GM12878 (cell line): ENCODE measurements at regions not wholly inside any gene's neighbourhood (a gene's known extent, or its start where the extent isn't known, plus 50 kb on each side); places are given as distances from the start of the nearest gene placed in this dataset.

Source experiments
- ATAC-seq: fragments of 200-7000 bp; cut with Tn5 transposase; 3 replicates; pipeline ENCODE4 v1.9.1; 2020; ENCODE audit warnings: mild to moderate bottlenecking, moderate library complexity
- BruUV-seq: library from RNA; stranded (reverse); fragments of 400-500 nt; replicated peaks from 2 replicates; lab custom pipeline; 2021; lab: Mats Ljungman, UMichigan
- CTCF ChIA-PET: fragments of 300-600 bp; sonication (Branson Sonifier 250); formaldehyde crosslinking; extraction: SDS; loops from one replicate; lab custom pipeline; 2021; ENCODE audit warnings: inconsistent platforms; lab: Yijun Ruan, JAX
- POLR2A ChIA-PET: fragments of 350-600 bp; formaldehyde crosslinking; extraction: SDS; loops from one replicate; lab custom pipeline; 2021; ENCODE audit warnings: inconsistent platforms; lab: Charles Lee
- RAD21 ChIA-PET: fragments of 300-600 bp; sonication (Branson Sonifier 250); formaldehyde crosslinking; loops from one replicate; lab custom pipeline; 2023; ENCODE audit warnings: antibody characterized with exemption; ENCODE audit not compliant: unreplicated experiment; lab: Charles Lee
- SMC1A ChIA-PET: fragments of 300-600 bp; sonication (Branson Sonifier 250); formaldehyde crosslinking; loops from one replicate; lab custom pipeline; 2023; ENCODE audit not compliant: unreplicated experiment, uncharacterized antibody; lab: Charles Lee
- DNase-seq: peaks from one replicate; pipeline ENCODE4 v3.0.0-alpha.2; 2011; ENCODE audit warnings: low read depth, low spot score
- FAIRE-seq: peaks from 3 replicates; lab custom pipeline; 2011; peaks lifted over from hg19 to GRCh38; lab: Jason Lieb, UNC
- H2AFZ ChIP-seq: 2 replicates; pipeline ENCODE4 v1.6.0; 2011; ENCODE audit warnings: low read depth, low read length, control low read depth; ENCODE audit not compliant: control insufficient read depth
- H3K27ac ChIP-seq: 2 replicates; pipeline ENCODE4 v1.5.1; 2011; ENCODE audit warnings: control low read depth; ENCODE audit not compliant: control insufficient read depth, insufficient read depth
- H3K27me3 ChIP-seq, 2 experiments: replicated peaks in 1 of 2; 2 replicates each; pipeline versions ENCODE4 v1.6.0 to v1.6.1; 2011; ENCODE audit warnings: low read length in 1 of 2; ENCODE audit not compliant: control insufficient read depth in 2 of 2, insufficient read depth in 2 of 2
- H3K36me3 ChIP-seq, 2 experiments: 2 replicates each; pipeline ENCODE4 v1.5.1; 2011; ENCODE audit warnings: low read length in 1 of 2; ENCODE audit not compliant: control insufficient read depth in 2 of 2, insufficient read depth in 2 of 2
- H3K4me1 ChIP-seq: 2 replicates; pipeline ENCODE4 v1.6.1; 2011; ENCODE audit warnings: mild to moderate bottlenecking, low read length, moderate library complexity, mixed read lengths; ENCODE audit not compliant: control insufficient read depth, insufficient read depth
- H3K4me2 ChIP-seq: 2 replicates; pipeline ENCODE4 v1.6.0; 2011; ENCODE audit warnings: control low read depth; ENCODE audit not compliant: control insufficient read depth, insufficient read depth
- H3K4me3 ChIP-seq: fragments of 200-600 bp; sonication (generic); 2 replicates; pipeline ENCODE4 v1.5.1; 2016
- H3K79me2 ChIP-seq: 2 replicates; pipeline ENCODE4 v1.6.0; 2011; ENCODE audit warnings: low read length; ENCODE audit not compliant: control insufficient read depth, insufficient read depth
- H3K9ac ChIP-seq: 2 replicates; pipeline ENCODE4 v1.8.0; 2011; ENCODE audit warnings: low read length, control low read depth, mixed read lengths; ENCODE audit not compliant: control insufficient read depth, insufficient read depth
- H3K9me3 ChIP-seq: replicated peaks from 3 replicates; pipeline ENCODE4 v1.5.1; 2011; ENCODE audit warnings: mild to moderate bottlenecking, low read length; ENCODE audit not compliant: control insufficient read depth, insufficient read depth
- H4K20me1 ChIP-seq: 2 replicates; pipeline ENCODE4 v1.6.0; 2011; ENCODE audit not compliant: control insufficient read depth, insufficient read depth
- BRCA1 ChIP-seq: IDR thresholded peaks from 2 replicates; pipeline ENCODE4 v1.6.1; 2011; ENCODE audit warnings: low read depth, low read length, improper control_type of control experiment
- CBFB ChIP-seq: IDR thresholded peaks from 2 replicates; pipeline ENCODE4 v1.6.1; 2016; ENCODE audit warnings: antibody characterized with exemption, low read depth
- CEBPB ChIP-seq, 2 experiments: fragments of 150-350 bp in 1 of 2; IDR thresholded peaks; 2 replicates each; pipeline ENCODE4 v1.6.1; 2012 to 2014; ENCODE audit warnings: low read depth in 2 of 2, low read length in 2 of 2, borderline replicate concordance in 1 of 2, inconsistent platforms in 1 of 2
- CHD1 ChIP-seq: IDR thresholded peaks from 2 replicates; pipeline ENCODE4 v1.6.1; 2012; ENCODE audit warnings: low read depth, low read length, improper control_type of control experiment
- CREB1 ChIP-seq: IDR thresholded peaks from 2 replicates; pipeline ENCODE4 v1.6.1; 2012; ENCODE audit warnings: low read depth, mild to moderate bottlenecking, inconsistent platforms
- EED ChIP-seq: sonication (generic); IDR thresholded peaks from 2 replicates; pipeline ENCODE4 v1.6.1; 2016; ENCODE audit warnings: antibody characterized with exemption, low read depth
- HDAC6 ChIP-seq: fragments of 200-600 bp; sonication (generic); IDR thresholded peaks from one replicate; pipeline ENCODE4 v1.8.0; 2017; ENCODE audit warnings: antibody characterized with exemption; ENCODE audit not compliant: unreplicated experiment
- HDGF ChIP-seq: fragments of 450-650 bp; IDR thresholded peaks from 2 replicates; pipeline ENCODE4 v1.6.1; 2016; ENCODE audit warnings: antibody characterized with exemption
- JUNB ChIP-seq: IDR thresholded peaks from 2 replicates; pipeline ENCODE4 v1.6.1; 2016; ENCODE audit warnings: antibody characterized with exemption, mild to moderate bottlenecking
- MAX ChIP-seq: IDR thresholded peaks from 2 replicates; pipeline ENCODE4 v1.6.1; 2012; ENCODE audit warnings: low read depth, low read length, improper control_type of control experiment
- MYB ChIP-seq: fragments of 150-350 bp; IDR thresholded peaks from 2 replicates; pipeline ENCODE4 v1.6.1; 2014; ENCODE audit warnings: mild to moderate bottlenecking, low read depth, low read length, borderline replicate concordance
- NBN ChIP-seq: fragments of 450-650 bp; IDR thresholded peaks from 2 replicates; pipeline ENCODE4 v1.6.1; 2016
- NFYA ChIP-seq: IDR thresholded peaks from 2 replicates; pipeline ENCODE4 v1.6.1; 2011; ENCODE audit warnings: low read depth, mild to moderate bottlenecking, low read length, improper control_type of control experiment, borderline replicate concordance
- NR2C1 ChIP-seq: fragments of 450-650 bp; IDR thresholded peaks from 2 replicates; pipeline ENCODE4 v1.6.1; 2017; ENCODE audit warnings: antibody characterized with exemption, mild to moderate bottlenecking, moderate library complexity
- SMARCA5 ChIP-seq: fragments of 450-650 bp; IDR thresholded peaks from 2 replicates; pipeline ENCODE4 v1.6.1; 2017; ENCODE audit warnings: mild to moderate bottlenecking
- SMC3 ChIP-seq: IDR thresholded peaks from 2 replicates; pipeline ENCODE4 v1.6.1; 2011; ENCODE audit warnings: low read length, improper control_type of control experiment, borderline replicate concordance
- SUPT20H ChIP-seq: IDR thresholded peaks from 2 replicates; pipeline ENCODE4 v1.6.1; 2011; ENCODE audit warnings: low read depth, mild to moderate bottlenecking, low read length, moderate library complexity, borderline replicate concordance; ENCODE audit not compliant: control insufficient read depth
- TAF1 ChIP-seq: IDR thresholded peaks from 2 replicates; pipeline ENCODE4 v1.6.1; 2011; ENCODE audit warnings: mild to moderate bottlenecking, low read depth, low read length, borderline replicate concordance
- USF2 ChIP-seq: IDR thresholded peaks from 2 replicates; pipeline ENCODE4 v1.6.1; 2011; ENCODE audit warnings: low read depth, low read length, improper control_type of control experiment, borderline replicate concordance
- WGBS: methylation state at CpG from one replicate; pipeline ENCODE4 v1.1.6; 2016; ENCODE audit warnings: low lambda C conversion rate; ENCODE audit not compliant: insufficient replicate concordance, insufficient coverage; ENCODE audit errors: missing lambda C conversion rate; 5-methylcytosine and 5-hydroxymethylcytosine counted together
- in situ Hi-C: fragments of 300-500 bp; cut with MboI; formaldehyde crosslinking; loops from 9 replicates; pipeline ENCODE4 v1.14.3; 2018; ENCODE audit warnings: mixed read lengths
- intact Hi-C: fragments of 100-400 bp; cut with micrococcal nuclease; formaldehyde crosslinking; loops from one replicate; pipeline ENCODE4 v1.14.2; 2022; ENCODE audit not compliant: unreplicated experiment
- TF ChIP-seq, protein P1 (sequence below): fragments of 450-650 bp; IDR thresholded peaks from 2 replicates; pipeline ENCODE4 v1.6.1; 2018; ENCODE audit warnings: mild to moderate bottlenecking, low read depth, moderate library complexity; ENCODE audit not compliant: partially characterized antibody
- TF ChIP-seq, protein P2 (sequence below): IDR thresholded peaks from 2 replicates; pipeline ENCODE4 v1.6.1; 2012; ENCODE audit warnings: low read depth, low read length, improper control_type of control experiment

DNA sequence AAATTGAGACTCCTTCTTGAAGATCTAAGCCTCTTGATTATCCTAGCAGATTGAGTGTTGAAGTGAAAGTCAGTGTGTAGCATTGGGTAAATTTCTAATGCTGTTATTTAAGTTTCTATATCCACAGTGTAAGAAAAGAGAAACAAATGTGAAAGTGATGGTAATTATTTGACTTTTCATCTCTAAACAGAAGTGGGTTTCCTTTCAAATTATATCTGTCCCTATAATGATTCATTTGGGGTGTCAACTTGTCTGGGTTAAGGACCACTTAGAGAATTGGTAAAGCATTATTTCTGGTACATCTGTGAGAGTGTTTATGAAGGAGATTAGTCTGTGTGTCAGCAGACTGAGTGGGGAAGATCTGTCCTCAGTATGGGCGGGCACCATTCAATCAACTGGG lies 133.0 kb upstream of the HMCN1 start (continued):
- TF ChIP-seq HDAC6 (no peak), NR2C1 (no peak), NFYA (no peak), SMARCA5 (no peak), CEBPB (IDR thresholded peaks at IDR 0.05; ENCODE audit: borderline replicate concordance in 1 of 2, low read depth in 2 of 2, low read length in 2 of 2) (no peak), BRCA1 (no peak)
- TF ChIP-seq, protein P1, sequence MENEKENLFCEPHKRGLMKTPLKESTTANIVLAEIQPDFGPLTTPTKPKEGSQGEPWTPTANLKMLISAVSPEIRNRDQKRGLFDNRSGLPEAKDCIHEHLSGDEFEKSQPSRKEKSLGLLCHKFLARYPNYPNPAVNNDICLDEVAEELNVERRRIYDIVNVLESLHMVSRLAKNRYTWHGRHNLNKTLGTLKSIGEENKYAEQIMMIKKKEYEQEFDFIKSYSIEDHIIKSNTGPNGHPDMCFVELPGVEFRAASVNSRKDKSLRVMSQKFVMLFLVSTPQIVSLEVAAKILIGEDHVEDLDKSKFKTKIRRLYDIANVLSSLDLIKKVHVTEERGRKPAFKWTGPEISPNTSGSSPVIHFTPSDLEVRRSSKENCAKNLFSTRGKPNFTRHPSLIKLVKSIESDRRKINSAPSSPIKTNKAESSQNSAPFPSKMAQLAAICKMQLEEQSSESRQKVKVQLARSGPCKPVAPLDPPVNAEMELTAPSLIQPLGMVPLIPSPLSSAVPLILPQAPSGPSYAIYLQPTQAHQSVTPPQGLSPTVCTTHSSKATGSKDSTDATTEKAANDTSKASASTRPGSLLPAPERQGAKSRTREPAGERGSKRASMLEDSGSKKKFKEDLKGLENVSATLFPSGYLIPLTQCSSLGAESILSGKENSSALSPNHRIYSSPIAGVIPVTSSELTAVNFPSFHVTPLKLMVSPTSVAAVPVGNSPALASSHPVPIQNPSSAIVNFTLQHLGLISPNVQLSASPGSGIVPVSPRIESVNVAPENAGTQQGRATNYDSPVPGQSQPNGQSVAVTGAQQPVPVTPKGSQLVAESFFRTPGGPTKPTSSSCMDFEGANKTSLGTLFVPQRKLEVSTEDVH, result no peak

DNA sequence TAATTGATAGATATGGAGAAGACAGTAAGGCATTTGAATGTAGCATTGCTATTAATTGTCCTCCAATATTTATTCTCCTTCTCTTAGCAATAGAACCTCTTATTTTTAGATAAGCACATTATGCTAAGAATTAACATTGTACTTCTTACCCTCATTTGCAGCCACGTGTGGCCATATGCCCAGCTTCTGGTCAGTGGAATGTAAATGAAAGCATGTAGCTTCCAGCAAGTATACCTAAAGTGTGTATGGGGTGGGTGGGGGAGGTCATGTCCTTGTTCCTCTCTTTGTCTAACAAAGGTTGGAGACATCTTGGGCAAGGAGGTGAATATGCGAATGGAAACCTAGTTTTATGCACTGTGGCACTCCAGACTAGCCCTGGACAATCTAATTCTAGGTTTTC lies 133.6 kb upstream of the HMCN1 start:
- in situ Hi-C loops, result no loop called here
- H3K9me3 ChIP-seq, result no peaks in the 10 kb centered on the region; the same call in 2 of the 3 replicates
- ATAC-seq, result no peak
- WGBS, result 24% methylated on average over 2 of the region's 2 CpGs
- ChIA-PET SMC1A (interaction anchor here (1.0 to 1.9 kb wide), 2 partner anchors 15 to 361 kb away, joined by 4 to 5 read pairs; no protein-coding TSS in a partner anchor), RAD21 (interaction anchor here (1.2 kb wide), 1 partner anchor 283 kb away, joined by 3 read pairs; the partner anchor contains the start of gene IVNS1ABP), CTCF (interaction anchor here (0.8 kb wide), 1 partner anchor 80 kb away, joined by 3 read pairs; no protein-coding TSS in a partner anchor), POLR2A (no interaction called here)
- H3K9ac ChIP-seq, result no peak overlapping the region
- FAIRE-seq, result no peak
- no peak overlapping the region for H2AFZ ChIP-seq
- H3K4me3 ChIP-seq, result no peak overlapping the region
- no peak for DNase-seq
- H3K4me2 ChIP-seq, result no peak overlapping the region
- H3K4me1 ChIP-seq, result no peaks in the 10 kb centered on the region
- no peaks in the 10 kb centered on the region for H3K27me3 ChIP-seq
- no peaks in the 10 kb centered on the region for H4K20me1 ChIP-seq
- intact Hi-C loops, result no loop called here
- no peaks in the 10 kb centered on the region for H3K36me3 ChIP-seq
- BruUV-seq, result no TSS peak
- no peak overlapping the region for H3K27ac ChIP-seq
- H3K79me2 ChIP-seq, result no peaks in the 10 kb centered on the region
- no peak for TF ChIP-seq SMC3
- no peak for TF ChIP-seq SUPT20H
- TF ChIP-seq CBFB, result no peak
- TF ChIP-seq MYB, result no peak
- no peak for TF ChIP-seq JUNB
- no peak for TF ChIP-seq MAX
- TF ChIP-seq EED, result no peak
- TF ChIP-seq, protein P2, sequence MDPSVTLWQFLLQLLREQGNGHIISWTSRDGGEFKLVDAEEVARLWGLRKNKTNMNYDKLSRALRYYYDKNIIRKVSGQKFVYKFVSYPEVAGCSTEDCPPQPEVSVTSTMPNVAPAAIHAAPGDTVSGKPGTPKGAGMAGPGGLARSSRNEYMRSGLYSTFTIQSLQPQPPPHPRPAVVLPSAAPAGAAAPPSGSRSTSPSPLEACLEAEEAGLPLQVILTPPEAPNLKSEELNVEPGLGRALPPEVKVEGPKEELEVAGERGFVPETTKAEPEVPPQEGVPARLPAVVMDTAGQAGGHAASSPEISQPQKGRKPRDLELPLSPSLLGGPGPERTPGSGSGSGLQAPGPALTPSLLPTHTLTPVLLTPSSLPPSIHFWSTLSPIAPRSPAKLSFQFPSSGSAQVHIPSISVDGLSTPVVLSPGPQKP, result no peak
- TF ChIP-seq USF2, result no peak
- no peak for TF ChIP-seq NBN
- TF ChIP-seq TAF1, result no peak
- TF ChIP-seq CHD1, result no peak
- TF ChIP-seq CREB1, result no peak
- no peak for TF ChIP-seq HDGF
- TF ChIP-seq NFYA, result no peak
